ENCODE measurements at regions not wholly inside any gene's neighbourhood (a gene's known extent, or its start where the extent isn't known, plus 50 kb on each side); places are given as distances from the start of the nearest gene placed in this dataset.

DNA sequence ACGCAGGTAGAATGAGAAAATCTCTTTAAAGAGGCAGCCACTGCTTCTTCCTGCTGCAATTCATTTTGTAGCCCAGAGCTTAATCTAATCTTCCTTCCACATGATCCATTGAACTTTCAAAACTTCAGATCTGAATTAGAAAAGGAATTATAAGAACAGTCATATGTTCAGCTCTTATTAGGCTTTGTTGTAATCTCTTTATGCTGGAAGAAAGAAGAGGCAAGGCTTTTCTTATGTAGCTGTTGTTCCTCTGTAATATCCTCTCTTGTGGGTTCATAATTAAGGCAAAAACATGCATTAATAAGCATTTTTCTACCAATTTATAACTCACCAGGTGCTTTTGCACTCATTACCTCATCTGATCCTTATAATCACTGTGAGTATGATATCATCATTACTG, 634.9 kb upstream of the CFAP20DC start:
- no peak for DNase-seq (ENCODE audit: low read depth)
- H3K4me3 ChIP-seq (ENCODE audit: low read depth, low read length): no peak overlapping the region
- TF ChIP-seq, protein P1, sequence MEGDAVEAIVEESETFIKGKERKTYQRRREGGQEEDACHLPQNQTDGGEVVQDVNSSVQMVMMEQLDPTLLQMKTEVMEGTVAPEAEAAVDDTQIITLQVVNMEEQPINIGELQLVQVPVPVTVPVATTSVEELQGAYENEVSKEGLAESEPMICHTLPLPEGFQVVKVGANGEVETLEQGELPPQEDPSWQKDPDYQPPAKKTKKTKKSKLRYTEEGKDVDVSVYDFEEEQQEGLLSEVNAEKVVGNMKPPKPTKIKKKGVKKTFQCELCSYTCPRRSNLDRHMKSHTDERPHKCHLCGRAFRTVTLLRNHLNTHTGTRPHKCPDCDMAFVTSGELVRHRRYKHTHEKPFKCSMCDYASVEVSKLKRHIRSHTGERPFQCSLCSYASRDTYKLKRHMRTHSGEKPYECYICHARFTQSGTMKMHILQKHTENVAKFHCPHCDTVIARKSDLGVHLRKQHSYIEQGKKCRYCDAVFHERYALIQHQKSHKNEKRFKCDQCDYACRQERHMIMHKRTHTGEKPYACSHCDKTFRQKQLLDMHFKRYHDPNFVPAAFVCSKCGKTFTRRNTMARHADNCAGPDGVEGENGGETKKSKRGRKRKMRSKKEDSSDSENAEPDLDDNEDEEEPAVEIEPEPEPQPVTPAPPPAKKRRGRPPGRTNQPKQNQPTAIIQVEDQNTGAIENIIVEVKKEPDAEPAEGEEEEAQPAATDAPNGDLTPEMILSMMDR (conservative IDR thresholded peaks at IDR 0.05; ENCODE audit: low read depth, low read length): no peak

DNA sequence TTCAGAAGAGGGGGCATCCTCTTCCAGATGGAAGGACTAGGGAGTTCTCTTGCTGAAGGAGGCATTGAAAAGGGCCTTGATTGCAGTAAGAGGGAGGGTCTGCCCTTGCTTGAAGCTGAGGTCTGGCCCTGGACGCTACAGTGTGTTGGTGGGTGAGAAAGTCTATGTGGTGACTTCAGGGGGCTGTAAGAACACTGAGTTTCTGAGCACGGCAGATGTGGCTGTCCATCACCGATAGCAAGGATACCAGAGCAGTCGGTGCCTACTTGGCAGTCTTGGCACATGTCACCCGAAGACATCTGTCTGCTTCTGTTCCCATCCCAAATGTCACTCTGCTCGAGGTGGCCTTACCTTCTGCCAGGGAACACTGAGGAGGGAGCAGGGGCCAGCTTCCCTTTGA, 631.1 kb upstream of the CFAP20DC start:
- no peak overlapping the region for H3K4me3 ChIP-seq (ENCODE audit: low read depth, low read length)
- DNase-seq (ENCODE audit: low read depth): no peak
- TF ChIP-seq, protein P1 (conservative IDR thresholded peaks at IDR 0.05; ENCODE audit: low read depth, low read length): no peak

DNA sequence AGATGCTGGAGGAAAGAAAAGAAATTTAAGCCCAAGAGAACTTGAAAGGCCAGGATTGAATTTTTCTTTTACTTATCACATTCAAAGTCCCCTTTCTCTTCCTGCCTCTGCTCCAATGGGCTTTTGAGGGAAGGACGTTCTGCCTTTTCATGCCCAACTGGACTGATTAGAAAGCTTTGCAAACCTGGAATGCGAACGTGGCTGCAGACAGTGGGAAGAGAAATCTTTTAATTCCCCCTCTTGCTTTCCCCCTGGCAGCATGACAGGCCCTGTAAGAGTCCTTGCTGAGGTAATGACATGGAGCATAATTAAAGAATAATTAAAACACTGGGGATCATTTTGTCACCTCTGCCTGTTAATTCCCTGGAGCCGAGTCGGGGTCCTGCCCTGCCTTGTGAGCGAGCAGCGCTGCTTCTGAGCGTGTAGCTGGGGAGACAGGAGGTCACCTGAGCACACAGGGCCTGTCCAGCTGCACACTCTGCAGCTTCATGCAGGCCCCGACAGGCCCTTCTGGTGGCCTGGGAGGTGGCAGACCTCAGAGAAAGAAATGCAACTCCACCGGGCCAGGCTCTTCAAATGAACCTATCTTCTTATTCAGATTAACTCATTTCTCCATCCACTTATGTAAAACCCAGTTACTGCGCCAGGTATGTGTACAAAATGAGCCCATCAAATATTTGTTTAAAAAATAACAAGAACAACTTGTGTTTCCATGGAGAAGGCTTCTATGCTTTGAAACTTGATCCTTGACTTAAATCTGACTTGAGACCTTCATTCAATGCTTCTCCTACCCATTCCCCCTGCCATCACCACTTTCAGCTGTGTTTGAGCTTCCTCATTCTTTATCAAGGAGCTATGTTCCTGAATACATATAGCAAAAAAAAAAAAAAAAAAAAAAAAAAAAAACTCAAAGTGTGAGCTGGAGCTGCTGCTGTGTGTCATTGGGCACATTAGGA, 628.2 kb upstream of the CFAP20DC start:
- TF ChIP-seq, protein P1 (conservative IDR thresholded peaks at IDR 0.05; ENCODE audit: low read depth, low read length): no peak
- H3K4me3 ChIP-seq (ENCODE audit: low read depth, low read length): no peak overlapping the region
- no peak for DNase-seq (ENCODE audit: low read depth)

DNA sequence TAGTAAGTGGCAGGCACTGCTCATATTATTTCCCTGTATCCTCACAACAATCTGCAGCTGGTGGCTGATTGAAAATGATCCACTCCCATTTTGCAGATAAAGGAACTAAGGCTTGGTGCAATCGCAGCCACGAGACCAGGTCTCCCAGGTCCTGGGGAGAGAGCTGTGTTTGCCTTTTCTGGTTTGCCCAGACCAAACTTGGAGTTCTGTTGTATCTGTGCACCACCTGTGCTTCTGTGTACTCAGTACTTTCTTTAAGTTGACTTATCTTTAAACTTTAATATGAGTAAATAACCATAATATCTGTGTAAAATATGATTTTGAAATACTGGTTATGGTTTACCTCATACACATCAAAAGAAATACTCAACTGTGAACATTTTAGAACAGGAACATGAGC, 625.7 kb upstream of the CFAP20DC start:
- no peak overlapping the region for H3K4me3 ChIP-seq (ENCODE audit: low read depth, low read length)
- TF ChIP-seq, protein P1 (conservative IDR thresholded peaks at IDR 0.05; ENCODE audit: low read depth, low read length): no peak
- no peak for DNase-seq (ENCODE audit: low read depth)

GRCh38 chr3:59663076-59663850, 613.4 kb upstream of the CFAP20DC start:
- H3K4me3 ChIP-seq (ENCODE audit: low read depth, low read length): no peak overlapping the region
- TF ChIP-seq, protein P1 (conservative IDR thresholded peaks at IDR 0.05; ENCODE audit: low read depth, low read length): no peak
- no peak for DNase-seq (ENCODE audit: low read depth)

GRCh38 chr3:59660852-59661625, 611.2 kb upstream of the CFAP20DC start:
- TF ChIP-seq, protein P1 (conservative IDR thresholded peaks at IDR 0.05; ENCODE audit: low read depth, low read length): no peak
- no peak for DNase-seq (ENCODE audit: low read depth)

More at GRCh38 chr3:59660852-59661625, 611.2 kb upstream of the CFAP20DC start:
- no peak overlapping the region for H3K4me3 ChIP-seq (ENCODE audit: low read depth, low read length)

Data from choroid plexus epithelial cell (primary cell).